Astrocyte (in vitro differentiated cells and primary cell): ENCODE measurements at regions not wholly inside any gene's neighbourhood (a gene's known extent, or its start where the extent isn't known, plus 50 kb on each side); places are given as distances from the start of the nearest gene placed in this dataset.

Experiments used
- DNase-seq: peaks from one replicate; pipeline ENCODE4 v3.0.0-alpha.2; 2010; ENCODE audit warnings: low read depth
- FAIRE-seq: peaks from 2 replicates; lab custom pipeline; 2011; peaks lifted over from hg19 to GRCh38; lab: Jason Lieb, UNC
- H2AFZ ChIP-seq: 2 replicates; pipeline ENCODE4 v1.6.0; 2012; ENCODE audit warnings: low read depth, low read length, inconsistent platforms
- H3K27ac ChIP-seq: 2 replicates; pipeline ENCODE4 v1.5.1; 2011; ENCODE audit warnings: low read depth, low read length, inconsistent platforms
- H3K27me3 ChIP-seq: 2 replicates; pipeline ENCODE4 v1.6.0; 2011; ENCODE audit warnings: low read length, inconsistent platforms; ENCODE audit not compliant: insufficient read depth
- H3K36me3 ChIP-seq: 2 replicates; pipeline ENCODE4 v1.5.1; 2011; ENCODE audit warnings: low read length, inconsistent platforms; ENCODE audit not compliant: insufficient read depth
- H3K4me1 ChIP-seq: 2 replicates; pipeline ENCODE4 v1.5.1; 2011; ENCODE audit warnings: low read length, inconsistent platforms; ENCODE audit not compliant: insufficient read depth
- H3K4me2 ChIP-seq: 2 replicates; pipeline ENCODE4 v1.6.0; 2012; ENCODE audit warnings: low read length, inconsistent platforms
- H3K4me3 ChIP-seq: 2 replicates; pipeline ENCODE4 v1.5.1; 2011; ENCODE audit warnings: low read depth, mild to moderate bottlenecking, low read length, inconsistent platforms; ENCODE audit not compliant: insufficient read depth
- H3K79me2 ChIP-seq: 2 replicates; pipeline ENCODE4 v1.6.0; 2012; ENCODE audit warnings: mild to moderate bottlenecking, low read length, inconsistent platforms; ENCODE audit not compliant: insufficient read depth
- H3K9ac ChIP-seq: 2 replicates; pipeline ENCODE4 v1.6.0; 2012; ENCODE audit warnings: mild to moderate bottlenecking, low read length, inconsistent platforms
- H3K9me3 ChIP-seq: 2 replicates; pipeline ENCODE4 v1.5.1; 2012; ENCODE audit warnings: low read depth, mild to moderate bottlenecking, low read length, inconsistent platforms; ENCODE audit not compliant: insufficient read depth
- H4K20me1 ChIP-seq: 2 replicates; pipeline ENCODE4 v1.6.0; 2012; ENCODE audit warnings: low read length, inconsistent platforms; ENCODE audit not compliant: insufficient read depth
- H3K27ac Mint-ChIP-seq: one replicate; pipeline ENCODE4 v1.8.0; 2021; ENCODE audit warnings: mild to moderate bottlenecking, mixed read lengths; ENCODE audit not compliant: unreplicated experiment
- H3K27me3 Mint-ChIP-seq: one replicate; pipeline ENCODE4 v1.8.0; 2021; ENCODE audit warnings: low read depth, mixed read lengths; ENCODE audit not compliant: unreplicated experiment
- H3K36me3 Mint-ChIP-seq: one replicate; pipeline ENCODE4 v1.8.0; 2021; ENCODE audit warnings: low read depth, mixed read lengths; ENCODE audit not compliant: unreplicated experiment
- H3K4me1 Mint-ChIP-seq: one replicate; pipeline ENCODE4 v1.8.0; 2021; ENCODE audit warnings: low read depth, mixed read lengths; ENCODE audit not compliant: unreplicated experiment
- H3K4me3 Mint-ChIP-seq: one replicate; pipeline ENCODE4 v1.8.0; 2021; ENCODE audit warnings: mild to moderate bottlenecking, moderate library complexity, mixed read lengths; ENCODE audit not compliant: unreplicated experiment
- H3K9me3 Mint-ChIP-seq: one replicate; pipeline ENCODE4 v1.8.0; 2021; ENCODE audit warnings: mild to moderate bottlenecking, mixed read lengths; ENCODE audit not compliant: unreplicated experiment
- EZH2 ChIP-seq: IDR thresholded peaks from 2 replicates; pipeline ENCODE4 v1.6.1; 2012; ENCODE audit warnings: mild to moderate bottlenecking, low read length, inconsistent platforms; ENCODE audit not compliant: insufficient read depth
- TF ChIP-seq, protein P1 (sequence below): IDR thresholded peaks from 2 replicates; pipeline ENCODE4 v1.5.1; 2011; ENCODE audit warnings: low read depth, mild to moderate bottlenecking, inconsistent platforms, low read length, moderate library complexity; ENCODE audit not compliant: insufficient read depth

DNA sequence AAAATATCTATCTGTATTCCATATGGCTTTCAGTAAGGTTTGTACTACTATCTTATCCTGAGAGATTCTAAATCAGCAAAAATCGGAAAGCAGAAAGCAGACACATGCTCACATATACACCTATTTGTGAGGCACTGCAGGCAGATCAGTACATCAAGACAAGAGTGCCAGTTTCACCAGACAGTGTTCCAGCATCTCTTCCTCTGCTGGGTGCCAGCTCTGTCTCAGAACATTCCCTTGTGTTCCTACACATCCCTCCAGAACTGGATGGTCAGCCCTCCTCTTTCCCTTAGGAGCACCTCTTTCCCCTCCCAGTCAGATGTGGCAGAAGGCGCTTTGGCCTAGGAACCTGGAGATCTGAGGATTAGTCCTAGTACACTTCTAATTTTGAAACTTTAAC, 121.3 kb upstream of the IL12A start:
- H3K9ac ChIP-seq = no peak overlapping the region
- H3K27ac Mint-ChIP-seq = no peak overlapping the region
- DNase-seq (no peak), FAIRE-seq (no peak)
- TF ChIP-seq, protein P1, sequence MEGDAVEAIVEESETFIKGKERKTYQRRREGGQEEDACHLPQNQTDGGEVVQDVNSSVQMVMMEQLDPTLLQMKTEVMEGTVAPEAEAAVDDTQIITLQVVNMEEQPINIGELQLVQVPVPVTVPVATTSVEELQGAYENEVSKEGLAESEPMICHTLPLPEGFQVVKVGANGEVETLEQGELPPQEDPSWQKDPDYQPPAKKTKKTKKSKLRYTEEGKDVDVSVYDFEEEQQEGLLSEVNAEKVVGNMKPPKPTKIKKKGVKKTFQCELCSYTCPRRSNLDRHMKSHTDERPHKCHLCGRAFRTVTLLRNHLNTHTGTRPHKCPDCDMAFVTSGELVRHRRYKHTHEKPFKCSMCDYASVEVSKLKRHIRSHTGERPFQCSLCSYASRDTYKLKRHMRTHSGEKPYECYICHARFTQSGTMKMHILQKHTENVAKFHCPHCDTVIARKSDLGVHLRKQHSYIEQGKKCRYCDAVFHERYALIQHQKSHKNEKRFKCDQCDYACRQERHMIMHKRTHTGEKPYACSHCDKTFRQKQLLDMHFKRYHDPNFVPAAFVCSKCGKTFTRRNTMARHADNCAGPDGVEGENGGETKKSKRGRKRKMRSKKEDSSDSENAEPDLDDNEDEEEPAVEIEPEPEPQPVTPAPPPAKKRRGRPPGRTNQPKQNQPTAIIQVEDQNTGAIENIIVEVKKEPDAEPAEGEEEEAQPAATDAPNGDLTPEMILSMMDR = no peak
- no peak for TF ChIP-seq EZH2
- H3K4me3 Mint-ChIP-seq = no peak overlapping the region
- no peak overlapping the region for H3K27ac ChIP-seq
- no peaks in the 10 kb centered on the region for H3K9me3 ChIP-seq
- H3K36me3 Mint-ChIP-seq = peaks cover 8% of the 10 kb centered on the region
- no peak overlapping the region for H2AFZ ChIP-seq
- H3K27me3 Mint-ChIP-seq = no peaks in the 10 kb centered on the region
- H3K36me3 ChIP-seq = peaks cover 10% of the 10 kb centered on the region
- H4K20me1 ChIP-seq = peaks cover 15% of the 10 kb centered on the region
- no peak overlapping the region for H3K4me2 ChIP-seq
- peaks cover 10% of the 10 kb centered on the region for H3K4me1 ChIP-seq
- H3K79me2 ChIP-seq = peaks cover 86% of the 10 kb centered on the region
- no peaks in the 10 kb centered on the region for H3K27me3 ChIP-seq
- H3K4me1 Mint-ChIP-seq = peaks cover 31% of the 10 kb centered on the region
- H3K9me3 Mint-ChIP-seq = no peaks in the 10 kb centered on the region
- H3K4me3 ChIP-seq = no peak overlapping the region

DNA sequence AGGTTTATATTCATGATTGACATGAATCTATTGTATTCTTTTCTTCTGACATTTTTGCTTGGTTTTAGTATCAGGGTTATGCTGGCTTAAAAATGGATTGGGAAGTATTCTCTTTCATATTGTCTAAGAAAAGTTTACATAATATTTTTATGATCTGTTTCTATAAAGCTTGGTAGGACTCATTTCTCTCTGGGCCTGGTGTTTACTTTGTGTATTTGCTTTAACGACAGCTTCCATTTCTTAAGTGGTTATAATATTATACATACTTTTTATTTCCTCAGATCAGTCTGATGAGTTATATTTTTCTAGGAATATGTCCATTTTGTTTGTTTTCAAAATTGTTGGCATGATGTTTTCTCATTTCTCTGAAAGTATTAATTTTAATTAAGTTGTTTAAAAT, 117.9 kb upstream of the IL12A start:
- peak overlapping the region; percentile 53 for H3K27ac Mint-ChIP-seq
- no peak overlapping the region for H3K4me3 Mint-ChIP-seq
- no peaks in the 10 kb centered on the region for H3K9me3 ChIP-seq
- no peaks in the 10 kb centered on the region for H3K9me3 Mint-ChIP-seq
- H3K4me1 ChIP-seq = peaks cover 9% of the 10 kb centered on the region
- no peak for DNase-seq
- H3K9ac ChIP-seq = no peak overlapping the region
- no peak overlapping the region for H3K4me2 ChIP-seq
- no peaks in the 10 kb centered on the region for H3K27me3 Mint-ChIP-seq
- H3K27ac ChIP-seq = no peak overlapping the region
- TF ChIP-seq, protein P1 = no peak
- no peak for TF ChIP-seq EZH2
- peaks cover 80% of the 10 kb centered on the region for H3K79me2 ChIP-seq
- H3K36me3 Mint-ChIP-seq = peaks cover 5% of the 10 kb centered on the region
- H2AFZ ChIP-seq = no peak overlapping the region
- H3K4me3 ChIP-seq = no peak overlapping the region
- peaks cover 21% of the 10 kb centered on the region for H3K4me1 Mint-ChIP-seq
- H4K20me1 ChIP-seq = peaks cover 7% of the 10 kb centered on the region
- no peak for FAIRE-seq
- no peaks in the 10 kb centered on the region for H3K27me3 ChIP-seq
- peaks cover 10% of the 10 kb centered on the region for H3K36me3 ChIP-seq

DNA sequence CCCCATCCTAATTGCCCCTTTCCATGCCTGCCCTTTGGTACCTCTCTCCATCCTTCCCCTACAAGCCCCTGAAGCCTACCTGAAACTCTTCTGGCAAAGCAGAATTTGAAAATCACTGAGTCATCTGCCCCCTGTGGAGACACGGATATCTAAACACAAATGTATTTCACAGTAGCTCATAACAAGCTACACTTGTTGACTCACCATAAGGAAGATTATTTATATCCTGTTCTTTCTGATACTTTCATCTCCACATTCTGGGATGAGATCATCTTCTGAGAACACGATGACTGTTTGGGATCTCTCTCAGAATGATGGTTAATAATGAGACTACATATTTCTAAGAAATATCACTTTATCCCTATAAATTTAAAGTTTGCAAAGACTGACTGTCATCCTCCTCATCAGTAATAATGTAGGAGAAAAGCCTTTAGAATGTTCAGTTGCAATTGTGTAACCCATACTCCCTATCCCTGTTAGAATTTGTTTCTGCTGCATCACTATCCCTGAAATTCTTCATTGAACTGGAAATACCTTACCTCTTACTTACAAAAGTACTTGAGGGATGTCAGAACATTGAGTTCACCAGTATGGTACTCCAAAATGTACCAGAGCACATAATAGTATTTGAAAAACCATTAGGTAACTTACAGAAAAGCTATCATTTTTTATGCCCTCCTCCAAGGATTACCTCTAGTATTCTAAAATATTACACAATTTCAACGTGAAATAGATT, 116.1 kb upstream of the IL12A start:
- Histone ChIP-seq H3K4me3 (no peak overlapping the region), H3K79me2 (peaks cover 84% of the 10 kb centered on the region), H3K9me3 (no peaks in the 10 kb centered on the region), H3K4me2 (peak overlapping the region; percentile 65), H3K27me3 (no peaks in the 10 kb centered on the region), H2AFZ (no peak overlapping the region), H3K4me1 (peaks cover 12% of the 10 kb centered on the region), H3K36me3 (peaks cover 5% of the 10 kb centered on the region), H3K9ac (peak overlapping the region; percentile 61), H4K20me1 (no peaks in the 10 kb centered on the region), H3K27ac (peak overlapping the region; percentile 92)
- TF ChIP-seq EZH2 = no peak
- TF ChIP-seq, protein P1 = peak; percentile 14
- Mint-ChIP-seq H3K9me3 (no peaks in the 10 kb centered on the region), H3K4me3 (peak overlapping the region; percentile 5), H3K27me3 (no peaks in the 10 kb centered on the region), H3K36me3 (peaks cover 1% of the 10 kb centered on the region), H3K4me1 (peaks cover 18% of the 10 kb centered on the region), H3K27ac (peak overlapping the region; percentile 79)
- FAIRE-seq (peak; percentile 97), DNase-seq (peak; percentile 90)
